Activated T-cell treated with anti-CD3 and anti-CD28 coated beads, Interleukin-2, amount 50 U/mL, for 48 hours (primary cell): ENCODE measurements at regions not wholly inside any gene's neighbourhood (a gene's known extent, or its start where the extent isn't known, plus 50 kb on each side); places are given as distances from the start of the nearest gene placed in this dataset.
"Not testable (repeated sequence)": the region's sequence is repeated elsewhere in the genome, so short reads cannot be mapped to it uniquely, and the experiment has no call there.

ENCODE experiments used
- DNase-seq, 2 experiments: peaks; one replicate each; pipeline ENCODE4 v3.0.0-alpha.2; 2020

DNA sequence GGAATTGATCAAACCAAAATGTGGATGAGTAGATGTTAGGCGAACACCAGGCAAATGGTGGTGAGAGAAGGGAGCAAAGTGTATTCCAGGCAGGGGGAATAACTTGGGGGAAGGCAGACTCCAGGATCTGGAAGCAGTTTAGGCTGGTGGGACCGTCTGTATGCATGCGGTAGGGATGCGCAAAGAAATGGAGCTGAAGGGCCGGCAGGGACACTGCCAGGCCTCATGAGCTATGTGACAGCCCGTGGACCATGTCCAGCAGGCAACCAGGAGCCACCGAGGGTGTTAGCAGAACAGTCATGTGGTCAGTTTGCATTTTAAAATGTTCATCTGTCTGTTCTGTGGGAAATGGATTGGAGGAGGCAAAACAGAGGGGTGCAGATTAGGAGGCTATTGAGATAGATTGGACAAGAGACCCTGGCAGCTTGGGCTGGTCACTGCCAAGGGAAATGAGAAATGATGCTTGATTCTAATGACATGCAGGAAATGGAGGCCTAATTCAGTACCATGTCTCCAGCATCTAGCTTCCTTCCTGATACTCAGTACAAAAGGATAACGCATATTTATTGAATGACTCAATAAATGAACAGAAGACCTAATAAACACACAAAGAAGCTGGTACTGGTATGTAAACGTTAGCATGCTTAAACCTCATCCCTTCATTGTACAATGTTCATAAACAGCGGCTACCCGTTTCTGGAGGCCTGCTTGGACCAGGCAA lies 412.4 kb downstream of the BUD13 start:
- DNase-seq, result no peak

DNA sequence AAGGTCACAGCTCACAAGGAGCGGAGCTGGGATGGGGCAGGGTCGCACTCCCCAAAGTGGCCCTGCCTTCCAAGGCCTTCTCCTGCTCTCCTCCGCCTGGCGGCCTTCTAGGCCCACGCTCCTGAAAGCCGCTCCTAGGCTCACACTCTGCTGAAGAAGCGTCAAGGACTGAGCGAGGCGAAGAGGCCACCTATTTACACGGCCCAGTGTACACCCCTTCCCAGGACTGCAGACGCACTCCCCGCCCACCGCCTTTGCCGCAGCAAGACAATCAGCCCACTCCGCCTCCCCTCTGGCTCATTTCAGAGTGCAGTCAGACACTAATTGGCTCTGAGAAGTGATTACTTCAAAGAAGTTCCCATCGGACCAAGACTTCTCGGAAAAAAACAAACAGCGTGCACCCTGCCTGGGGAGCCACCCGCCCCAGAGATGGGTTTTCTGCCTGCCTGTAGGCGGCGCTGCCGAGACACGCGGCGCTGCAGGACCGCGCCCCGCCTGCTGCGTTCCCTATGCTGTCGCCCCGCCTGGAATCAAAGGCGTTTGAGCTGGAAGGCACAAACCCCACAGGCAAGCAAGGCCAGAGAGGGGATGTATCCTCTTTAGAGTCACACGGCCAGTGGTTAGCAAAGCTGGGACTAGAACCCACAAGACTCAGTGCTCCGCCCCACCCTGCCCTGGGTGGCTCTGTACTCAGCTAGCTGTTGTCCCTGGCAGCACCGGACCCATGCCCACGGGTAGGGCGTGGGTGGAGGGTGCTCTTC lies 414.8 kb downstream of the BUD13 start:
- peak in 1 of 2 experiments; percentile 17 for DNase-seq

DNA sequence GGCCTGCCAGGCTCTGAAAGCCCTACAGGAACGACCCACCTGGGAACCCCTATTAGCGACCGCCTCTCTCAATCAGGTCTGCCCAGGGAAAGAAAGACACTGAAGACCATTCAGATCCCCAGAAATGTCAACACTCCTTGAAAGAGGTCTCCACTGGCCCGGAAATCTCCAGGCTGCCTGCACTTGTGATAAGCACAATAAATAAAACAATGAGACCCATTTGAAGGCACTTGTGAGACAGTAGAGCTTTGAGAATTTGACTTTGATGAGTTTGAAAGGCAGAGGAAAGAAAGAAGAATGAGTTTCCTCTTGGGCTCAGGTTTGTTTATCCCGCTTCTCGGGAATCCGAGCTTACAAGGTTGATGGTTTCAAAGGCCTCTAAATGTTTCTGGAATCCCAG lies 416.3 kb downstream of the BUD13 start:
- no peak for DNase-seq

DNA sequence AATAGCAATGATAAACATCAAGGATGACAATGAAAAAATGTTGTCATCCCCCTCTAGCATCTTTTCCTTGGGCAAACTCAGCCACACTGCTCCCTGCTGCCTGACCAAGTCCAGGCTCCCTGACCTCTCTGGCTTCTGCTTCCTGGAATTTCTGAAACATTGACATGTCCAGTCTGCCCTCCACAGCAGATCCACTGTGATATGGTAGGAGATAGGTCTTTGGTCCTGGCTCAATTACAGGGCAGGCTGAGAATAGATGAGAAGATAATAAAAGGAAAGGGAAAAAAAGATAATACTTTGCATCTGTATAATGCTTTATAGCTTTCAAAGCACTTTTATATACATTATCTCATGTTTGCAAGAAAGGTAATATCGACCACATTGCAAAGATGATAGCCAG lies 417.7 kb downstream of the BUD13 start:
- no peak for DNase-seq

DNA sequence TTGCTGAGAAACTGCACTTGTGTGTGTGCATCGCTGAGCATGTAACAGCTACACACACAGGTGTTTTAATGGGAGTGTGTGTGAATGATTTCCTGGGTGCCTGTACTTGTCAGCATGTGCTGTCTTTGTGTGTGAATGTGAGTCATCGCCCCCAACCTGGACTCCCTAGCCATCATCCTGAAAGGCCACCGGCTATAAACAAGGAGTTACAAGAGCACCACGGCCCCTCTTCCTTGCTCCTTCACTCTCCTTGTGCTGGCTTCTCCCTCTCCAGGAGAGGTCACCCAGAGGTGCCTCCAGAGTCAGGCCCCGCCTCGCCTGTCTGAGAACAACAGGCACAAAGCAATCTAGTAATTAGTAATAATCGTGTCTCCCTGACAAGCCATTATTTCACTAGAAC lies 419.2 kb downstream of the BUD13 start:
- no peak for DNase-seq

DNA sequence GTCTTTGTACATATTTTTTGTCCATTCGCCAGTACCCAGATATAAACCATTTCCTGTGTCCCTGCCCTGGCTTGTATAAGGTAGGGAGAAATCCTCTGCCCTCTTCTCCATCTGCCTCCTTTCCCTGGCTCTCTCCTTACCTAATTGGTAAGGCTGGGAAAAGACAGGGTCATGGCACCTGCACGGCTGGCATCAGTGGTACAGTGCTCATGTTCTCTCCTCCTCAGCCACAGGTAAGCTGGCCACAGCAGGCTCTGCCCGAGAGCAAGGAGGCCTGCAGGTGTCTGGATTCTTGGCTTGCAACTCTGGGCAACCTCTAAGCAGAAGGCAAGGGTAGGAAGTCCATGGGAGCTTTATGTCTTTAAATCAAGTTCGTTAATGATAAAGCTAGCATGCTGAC lies 419.9 kb downstream of the BUD13 start:
- DNase-seq, result no peak

DNA sequence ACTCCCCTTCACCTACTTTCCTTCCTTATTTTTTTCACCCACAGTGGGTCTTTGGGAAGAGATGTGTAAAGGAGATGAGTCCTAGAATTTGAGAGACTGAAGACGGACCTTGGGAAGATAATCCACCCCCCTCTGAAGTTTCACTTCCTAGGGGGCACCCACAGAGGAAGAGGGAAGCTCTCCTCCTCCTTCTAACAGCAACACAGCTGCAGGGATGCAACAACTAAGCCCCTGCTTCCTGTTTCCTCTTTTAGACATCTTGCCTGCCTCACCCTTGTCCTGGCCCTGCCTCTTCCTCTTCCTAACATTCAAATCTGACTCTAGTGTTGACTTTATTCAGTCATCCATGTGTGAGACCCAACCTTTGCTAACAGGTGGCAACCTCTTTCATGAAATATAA lies 424.6 kb downstream of the BUD13 start:
- no peak for DNase-seq

DNA sequence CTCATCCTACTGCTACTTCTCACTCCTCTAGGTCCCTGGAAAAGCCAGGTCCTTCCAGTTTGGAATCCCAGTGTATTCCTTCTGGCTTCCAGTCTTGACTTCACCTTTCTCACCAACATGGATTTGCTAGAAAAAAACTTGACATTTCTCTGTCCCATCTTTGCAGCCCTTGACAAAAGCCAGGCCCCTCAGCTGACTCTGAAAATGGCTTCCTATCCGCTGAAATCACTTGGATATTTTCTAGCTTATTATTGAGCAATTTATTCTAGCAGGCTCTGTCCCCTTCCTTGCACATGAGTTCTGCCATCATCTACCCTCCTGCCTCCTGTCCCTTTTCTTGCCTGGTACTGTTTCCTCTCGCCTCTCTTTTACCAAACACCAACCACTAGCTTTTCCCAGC lies 427.2 kb downstream of the BUD13 start:
- DNase-seq, result no peak

DNA sequence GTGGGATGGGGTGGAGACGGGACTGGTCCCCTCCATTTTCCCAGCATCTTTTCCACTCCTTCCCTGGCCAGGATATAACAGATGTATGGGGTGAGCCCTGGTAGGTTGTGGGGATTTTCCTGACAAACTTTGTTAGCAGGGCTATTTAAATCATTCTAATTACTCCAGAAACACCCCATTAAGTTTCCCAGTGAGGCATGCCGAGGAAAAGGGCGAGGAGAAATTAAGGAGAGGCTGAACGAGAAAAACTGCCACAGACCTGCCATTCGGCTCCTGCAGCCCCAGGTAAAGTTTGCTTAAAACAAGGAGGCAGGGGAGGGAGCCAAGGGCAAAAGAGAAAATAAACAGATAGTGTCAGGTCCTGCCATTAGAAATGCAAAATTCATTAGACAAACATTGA lies 428.2 kb downstream of the BUD13 start:
- DNase-seq, result no peak

DNA sequence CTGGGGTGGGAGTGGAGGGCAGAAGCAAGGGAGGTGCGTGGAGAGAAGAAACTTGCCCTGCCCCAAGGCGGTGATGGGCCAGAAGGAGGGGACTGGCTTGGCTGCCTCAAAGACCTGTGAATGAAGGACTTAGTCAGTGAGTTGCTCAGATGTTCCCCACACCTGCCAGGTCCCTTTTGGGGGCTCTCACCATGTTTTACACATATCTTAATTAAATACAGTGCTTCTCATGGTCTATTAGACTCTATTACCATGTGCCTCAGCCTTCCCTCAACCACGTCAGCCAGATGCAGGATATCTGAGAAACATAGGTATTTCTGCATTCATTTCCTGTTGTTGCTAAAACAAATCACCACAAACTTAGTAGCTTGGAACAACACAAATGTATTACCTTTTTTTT lies 429.5 kb downstream of the BUD13 start:
- DNase-seq, result no peak

DNA sequence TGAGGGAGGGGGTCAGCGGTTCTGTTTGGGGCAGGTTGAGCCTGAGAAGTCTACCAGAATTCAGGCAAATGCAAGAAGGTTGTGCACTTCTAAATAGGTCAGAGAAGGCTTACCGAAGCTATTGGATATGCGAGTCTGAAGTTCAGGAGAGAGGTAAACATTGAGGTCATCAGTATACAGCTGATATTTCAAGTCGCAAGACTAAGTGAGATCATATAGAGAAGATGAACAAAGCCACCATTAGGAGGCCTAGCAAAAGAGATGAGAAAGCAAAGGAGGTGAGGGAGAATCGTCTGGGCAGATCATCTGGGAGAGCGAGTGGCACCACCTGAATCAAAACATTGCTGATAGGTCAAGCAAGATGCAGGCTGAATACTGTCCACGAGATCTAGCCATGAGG lies 430.6 kb downstream of the BUD13 start:
- no peak for DNase-seq

DNA sequence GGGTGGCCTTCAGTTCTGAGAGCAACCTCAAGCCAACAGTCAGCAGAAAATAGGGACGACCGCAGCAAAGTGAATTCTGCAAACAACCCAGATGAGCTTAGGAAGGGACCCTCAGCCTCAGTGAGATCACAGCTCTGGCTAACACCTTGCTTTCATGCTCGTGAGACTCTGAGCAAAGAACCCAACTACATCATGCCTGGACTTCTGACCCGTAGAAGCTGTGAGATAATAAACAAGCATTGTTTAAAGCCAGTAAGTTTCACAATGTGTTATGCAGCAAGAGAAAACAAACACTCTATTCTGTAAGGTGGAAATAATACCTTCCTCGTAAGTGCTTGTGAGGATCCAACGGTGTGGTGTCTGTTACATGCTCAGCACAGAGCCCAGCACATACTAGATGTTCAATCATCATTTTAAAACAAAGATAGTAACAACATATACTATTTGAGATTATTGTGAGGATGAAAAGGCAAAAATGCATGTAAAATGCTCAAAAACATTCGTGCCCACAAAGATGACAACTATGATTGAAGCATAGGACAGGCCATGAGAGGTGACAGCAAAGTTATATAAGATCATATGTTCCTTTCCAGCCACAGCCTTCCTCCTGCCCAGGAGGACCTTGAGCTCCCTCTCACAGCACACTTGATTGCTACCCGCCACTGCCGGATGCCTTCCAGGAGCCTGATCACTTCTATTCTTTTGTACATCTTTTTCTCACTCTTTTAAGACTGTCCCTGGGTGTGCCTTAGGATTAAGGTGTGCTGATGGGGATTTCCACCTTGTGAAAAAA lies 433.3 kb downstream of the BUD13 start:
- DNase-seq, result no peak

DNA sequence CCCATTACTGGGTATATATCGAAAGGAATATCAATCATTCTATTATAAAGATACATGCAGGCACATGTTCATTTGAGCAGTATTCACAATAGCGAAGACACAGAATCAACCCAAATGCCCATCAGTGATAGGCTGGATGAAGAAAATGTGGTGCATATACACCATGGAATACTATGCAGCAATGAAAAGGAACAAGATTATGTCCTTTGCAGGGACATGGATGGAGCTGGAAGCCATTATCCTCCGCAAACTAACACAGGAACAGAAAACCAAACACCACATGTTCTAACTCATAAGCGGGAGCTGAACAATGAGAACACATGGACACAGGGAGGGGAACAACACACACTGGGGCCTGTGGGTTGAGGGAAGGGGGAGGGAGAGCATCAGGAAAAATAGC lies 434.3 kb downstream of the BUD13 start:
- DNase-seq, result not testable (repeated sequence)

DNA sequence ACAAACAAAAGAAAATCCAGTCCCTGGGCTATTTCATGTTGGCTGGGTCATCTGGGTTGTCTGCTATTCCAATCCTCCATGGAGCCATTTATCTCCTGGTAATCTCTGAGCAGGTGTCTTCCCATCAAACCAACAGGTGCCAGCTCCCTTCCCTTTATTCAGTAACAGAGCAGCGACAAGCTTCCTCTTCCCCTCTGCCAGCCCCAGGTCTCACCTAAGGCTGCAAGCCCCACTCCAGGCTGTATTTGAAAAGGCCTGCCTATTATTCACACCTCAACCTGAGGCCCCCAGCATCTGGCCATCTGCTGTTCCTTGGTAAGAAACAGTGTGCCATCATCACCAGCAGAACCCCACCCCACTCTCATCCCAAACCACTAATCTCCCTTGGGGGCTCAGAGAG lies 436.2 kb downstream of the BUD13 start:
- DNase-seq, result no peak

DNA sequence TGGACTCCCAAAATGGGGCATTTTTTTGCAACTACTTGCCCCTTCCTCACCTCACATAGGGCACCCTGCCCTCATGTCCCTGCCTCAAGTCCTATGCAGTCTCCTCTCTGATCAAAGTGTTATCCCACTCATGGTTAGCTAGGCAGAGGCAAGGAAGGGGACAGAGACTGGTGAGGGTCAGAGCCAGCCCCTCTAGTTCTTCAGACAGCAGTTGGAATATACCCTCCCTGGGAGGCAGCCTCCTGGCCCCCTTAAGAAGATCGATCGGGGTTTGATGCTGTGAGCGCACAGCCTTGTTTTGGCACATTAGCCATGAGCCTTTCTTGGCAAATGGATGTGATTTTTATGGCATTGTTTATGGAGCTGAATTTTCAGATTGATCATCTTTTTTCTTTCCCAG lies 436.9 kb downstream of the BUD13 start:
- no peak for DNase-seq

DNA sequence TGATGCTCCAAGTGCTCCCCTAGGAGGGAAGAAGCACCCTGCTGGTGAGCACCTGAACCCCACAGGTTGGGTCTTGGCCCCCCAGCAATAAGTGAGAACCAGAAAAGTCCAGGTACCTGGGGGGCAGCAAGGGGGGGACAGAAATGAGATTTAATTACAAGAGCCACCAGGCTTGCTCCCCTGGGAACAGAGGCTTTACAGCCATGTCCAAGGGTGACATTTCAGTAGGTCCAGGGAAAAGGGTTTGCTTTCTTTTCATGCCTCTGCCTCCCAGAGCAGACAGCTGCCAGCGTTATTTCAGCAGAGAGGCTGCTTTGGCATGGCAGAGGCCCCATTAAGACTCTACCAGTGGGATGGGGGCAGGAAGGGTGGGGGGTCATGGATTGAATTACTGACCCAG lies 437.7 kb downstream of the BUD13 start:
- DNase-seq, result no peak

DNA sequence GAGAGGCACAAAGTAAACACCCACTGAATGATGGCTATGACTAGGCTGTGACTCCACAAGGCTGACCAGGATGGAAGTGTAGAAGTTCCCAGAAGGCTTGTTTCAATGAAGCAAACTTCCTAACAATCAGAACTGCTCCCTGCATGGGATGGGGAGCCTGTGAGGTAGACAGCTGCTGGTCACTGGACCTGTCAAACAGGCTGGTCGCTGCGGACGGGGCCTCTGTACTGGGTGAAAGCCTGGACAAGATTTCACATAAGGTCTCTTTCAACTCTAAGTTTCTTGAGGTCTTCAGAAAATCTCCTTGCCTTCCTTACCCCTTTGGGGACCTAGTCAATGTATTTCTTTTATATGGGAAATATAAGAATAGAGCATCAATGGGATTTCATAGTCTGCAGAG lies 438.2 kb downstream of the BUD13 start:
- DNase-seq, result no peak

DNA sequence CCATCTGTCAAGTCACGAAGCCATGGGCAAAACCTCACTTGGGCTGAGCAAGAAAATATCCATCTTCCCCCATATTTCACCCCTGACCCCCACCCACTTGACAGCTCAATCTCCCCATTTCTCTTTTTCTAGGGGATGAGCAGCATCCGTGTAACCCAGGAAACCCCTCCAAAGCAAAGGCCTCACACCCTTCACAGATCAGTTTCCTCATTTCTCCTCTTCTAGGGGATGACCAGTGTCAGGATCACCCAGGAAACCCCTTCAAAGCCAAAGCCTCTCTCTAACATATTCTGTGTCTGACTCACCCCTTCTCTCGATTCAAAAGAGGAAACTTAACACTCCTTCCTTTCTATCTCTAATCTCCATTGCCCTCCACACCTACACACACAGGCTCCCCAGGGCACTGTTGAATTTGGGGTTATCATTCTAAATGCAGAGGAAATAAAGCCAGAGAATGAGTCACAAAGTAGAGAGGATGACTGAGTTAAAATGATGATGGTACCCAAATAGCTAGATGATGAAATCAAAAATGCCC lies 439.7 kb downstream of the BUD13 start:
- DNase-seq, result no peak

DNA sequence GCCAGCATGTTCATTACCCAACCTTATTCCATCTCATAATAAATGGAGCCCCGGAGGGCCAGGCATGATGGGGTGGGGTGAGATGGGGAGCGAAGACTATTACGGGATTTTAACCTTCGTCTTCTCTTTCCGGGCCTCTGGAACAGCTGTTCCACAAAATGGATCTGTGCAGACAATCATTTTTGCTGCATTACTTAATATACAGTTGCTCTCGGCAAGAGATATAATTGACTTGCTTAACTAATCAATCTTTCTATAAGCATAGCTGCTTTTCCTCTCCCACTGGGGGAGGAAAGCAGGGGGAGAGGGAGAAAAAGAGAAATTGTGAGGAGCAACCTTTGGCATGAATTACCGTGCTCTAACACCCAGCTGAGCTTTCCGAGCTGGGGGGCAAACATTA lies 440.4 kb downstream of the BUD13 start:
- no peak for DNase-seq

DNA sequence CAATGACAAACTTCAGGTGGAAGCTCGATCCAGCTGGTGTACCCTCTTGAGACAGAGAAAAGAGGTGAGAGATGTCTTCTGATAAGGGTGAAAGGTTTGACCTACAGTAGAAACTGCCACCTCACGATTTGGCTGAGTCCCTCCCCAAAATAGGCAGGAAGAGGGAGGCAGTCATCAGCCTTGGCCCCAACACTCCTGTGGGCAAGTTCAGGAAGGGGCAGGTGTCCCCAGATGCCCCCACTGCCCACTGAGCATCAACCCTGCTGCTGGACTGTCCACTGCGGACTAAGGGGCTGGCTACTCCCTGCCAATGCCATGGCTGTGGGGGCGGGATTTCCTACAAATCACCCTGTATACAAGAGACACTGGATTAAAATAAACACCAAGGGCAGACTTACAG lies 441.4 kb downstream of the BUD13 start:
- DNase-seq, result no peak

DNA sequence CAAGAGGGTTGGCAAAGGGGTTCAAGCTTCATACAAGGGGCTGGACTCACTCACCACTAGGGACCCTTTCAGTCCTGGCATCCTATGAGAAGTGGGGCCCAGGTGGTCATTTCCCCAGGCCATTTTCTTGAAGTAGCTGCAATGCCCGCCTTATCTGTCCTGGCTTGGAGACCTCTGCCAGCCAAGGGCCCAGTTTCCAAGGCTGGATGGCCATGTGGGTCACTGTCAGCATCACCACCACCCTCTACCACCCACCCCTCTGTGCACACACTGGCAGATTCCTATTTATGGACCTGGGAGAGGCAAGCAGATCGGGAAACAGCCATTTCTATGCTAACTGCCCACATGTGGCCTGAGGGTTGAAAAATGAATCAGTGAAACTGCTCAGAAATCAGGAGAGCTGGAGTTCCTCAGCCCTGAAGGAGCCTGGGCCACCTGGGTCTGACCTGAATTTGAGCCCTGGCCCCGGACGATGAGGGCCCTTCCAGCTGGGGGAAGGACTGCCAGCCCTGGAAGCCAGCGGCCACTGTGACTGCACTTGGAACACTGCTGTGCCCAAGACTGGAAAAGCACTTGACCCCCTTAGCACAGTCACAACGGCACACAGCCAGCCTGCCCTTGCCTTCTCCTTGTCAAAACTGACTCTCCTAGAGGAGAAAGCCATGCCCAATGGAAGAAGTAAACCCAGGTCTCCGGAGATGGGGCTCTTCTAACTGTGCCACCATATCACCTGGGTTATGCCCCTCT lies 442.2 kb downstream of the BUD13 start:
- no peak for DNase-seq

DNA sequence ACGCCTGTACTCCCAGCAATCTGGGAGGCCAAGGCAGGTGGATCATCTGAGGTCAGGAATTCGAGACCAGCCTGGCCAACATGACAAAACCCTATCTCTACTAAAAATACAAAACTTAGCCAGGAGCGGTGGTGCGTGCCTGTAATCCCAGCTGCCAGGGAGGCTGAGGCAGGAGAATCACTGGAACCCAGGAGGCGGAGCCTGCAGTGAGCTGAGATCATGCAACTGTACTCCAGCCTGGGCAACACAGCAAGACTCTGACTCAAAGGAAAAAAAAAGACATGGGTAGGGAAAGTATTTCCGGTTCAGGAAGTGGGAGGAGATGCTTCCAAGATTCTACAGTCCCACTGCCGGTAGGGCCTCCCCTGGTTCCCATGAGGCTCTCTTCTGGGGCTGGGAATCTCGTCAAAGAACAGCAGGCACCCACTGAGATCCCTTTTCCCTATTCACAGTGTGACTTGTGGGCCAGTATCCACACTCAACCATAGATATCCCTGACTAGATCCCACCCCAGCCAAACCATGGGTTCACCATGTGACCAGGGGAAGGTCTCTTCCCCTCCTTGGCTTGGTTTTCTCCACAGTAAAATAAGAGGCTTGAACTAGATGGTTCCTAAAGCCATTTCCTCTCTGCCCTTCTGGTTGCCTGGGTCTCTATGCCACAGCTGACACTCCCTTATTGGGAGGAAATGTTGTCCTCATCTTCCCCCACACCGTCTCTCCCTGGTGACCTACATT lies 443.3 kb downstream of the BUD13 start:
- no peak for DNase-seq
